HG03045 (cell line): ENCODE measurements at regions not wholly inside any gene's neighbourhood (a gene's known extent, or its start where the extent isn't known, plus 50 kb on each side); places are given as distances from the start of the nearest gene placed in this dataset.

Experiments used
- ATAC-seq: cut with Tn5 transposase; IDR thresholded peaks from one replicate; pipeline ENCODE4 v1.9.1; 2021; ENCODE audit warnings: mild to moderate bottlenecking, moderate library complexity; ENCODE audit not compliant: unreplicated experiment

- ATAC-seq, result no peak
Measured at GRCh38 chr21:27146268-27146667, 179.4 kb upstream of the ADAMTS5 start.

GRCh38 chr21:27145134-27145798 lies 178.4 kb upstream of the ADAMTS5 start:
- no peak for ATAC-seq

GRCh38 chr21:27143476-27143875 lies 176.6 kb upstream of the ADAMTS5 start:
- ATAC-seq, result no peak

GRCh38 chr21:27139526-27139925 lies 172.6 kb upstream of the ADAMTS5 start:
- ATAC-seq, result no peak

GRCh38 chr21:27134516-27134915 lies 167.6 kb upstream of the ADAMTS5 start:
- ATAC-seq, result no peak

GRCh38 chr21:27132266-27132665 lies 165.4 kb upstream of the ADAMTS5 start:
- ATAC-seq, result no peak

GRCh38 chr21:27130154-27130553 lies 163.3 kb upstream of the ADAMTS5 start:
- ATAC-seq, result no peak

- ATAC-seq, result no peak
Measured at GRCh38 chr21:27129694-27130093, 162.8 kb upstream of the ADAMTS5 start.

GRCh38 chr21:27129215-27129614 lies 162.3 kb upstream of the ADAMTS5 start:
- no peak for ATAC-seq

- no peak for ATAC-seq
Measured at GRCh38 chr21:27126140-27126539, 159.3 kb upstream of the ADAMTS5 start.

GRCh38 chr21:27122686-27123085 lies 155.8 kb upstream of the ADAMTS5 start:
- no peak for ATAC-seq

- ATAC-seq, result no peak
Measured at GRCh38 chr21:27114111-27114510, 147.2 kb upstream of the ADAMTS5 start.

- ATAC-seq, result no peak
Measured at GRCh38 chr21:27112186-27112585, 145.3 kb upstream of the ADAMTS5 start.

- ATAC-seq, result no peak
Measured at GRCh38 chr21:27110956-27111355, 144.1 kb upstream of the ADAMTS5 start.

- no peak for ATAC-seq
Measured at GRCh38 chr21:27108701-27109100, 141.8 kb upstream of the ADAMTS5 start.

GRCh38 chr21:27108228-27108627 lies 141.3 kb upstream of the ADAMTS5 start:
- no peak for ATAC-seq

- ATAC-seq, result no peak
Measured at GRCh38 chr21:27104846-27105431, 138.1 kb upstream of the ADAMTS5 start.

GRCh38 chr21:27103768-27104167 lies 136.9 kb upstream of the ADAMTS5 start:
- no peak for ATAC-seq

GRCh38 chr21:27101523-27101922 lies 134.6 kb upstream of the ADAMTS5 start:
- no peak for ATAC-seq

- no peak for ATAC-seq
Measured at GRCh38 chr21:27094184-27094948, 127.5 kb upstream of the ADAMTS5 start.

GRCh38 chr21:27086630-27087029 lies 119.7 kb upstream of the ADAMTS5 start:
- ATAC-seq, result no peak

- ATAC-seq, result no peak
Measured at GRCh38 chr21:27086186-27086585, 119.3 kb upstream of the ADAMTS5 start.
